ENCODE measurements at regions not wholly inside any gene's neighbourhood (a gene's known extent, or its start where the extent isn't known, plus 50 kb on each side); places are given as distances from the start of the nearest gene placed in this dataset.
"Not testable (repeated sequence)": the region's sequence is repeated elsewhere in the genome, so short reads cannot be mapped to it uniquely, and the experiment has no call there.

DNA sequence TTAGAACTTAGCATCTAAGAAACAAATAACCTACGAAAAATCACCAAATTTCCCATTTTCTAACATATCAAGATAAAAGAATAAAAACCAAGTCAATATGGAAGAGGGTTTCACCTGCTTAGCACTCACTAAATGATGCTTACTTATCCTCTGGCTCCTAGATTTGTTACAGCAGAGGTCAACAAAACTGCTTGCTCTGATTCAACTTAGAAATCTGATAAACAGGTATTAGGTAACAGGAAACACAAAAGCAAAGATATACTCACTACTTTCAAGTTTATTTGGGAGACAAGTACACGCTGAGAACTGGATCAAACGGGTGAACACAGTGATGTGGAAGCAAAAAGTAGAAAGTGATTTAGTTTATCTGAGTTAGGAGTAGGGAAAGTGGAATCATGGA is 235.7 kb upstream of the TARS1 start:
- WGBS, 2 experiments (ENCODE audit: insufficient coverage in 2 of 2) = 60 to 100% methylated on average over 1 of the region's 3 CpGs
- Histone ChIP-seq H3K4me3 (ENCODE audit: extremely low read depth, insufficient read depth, low read length, poor library complexity, severe bottlenecking) (no peak overlapping the region), H3K27ac (ENCODE audit: low read depth, low read length, severe bottlenecking) (no peak overlapping the region), H3K36me3 (ENCODE audit: control insufficient read depth, insufficient read depth, low read length) (no peaks in the 10 kb centered on the region), H3K4me1 (ENCODE audit: control insufficient read depth, insufficient read depth, low read length, poor library complexity, severe bottlenecking) (no peaks in the 10 kb centered on the region), H3K9me3 (ENCODE audit: control insufficient read depth, low read length) (no peaks in the 10 kb centered on the region)

DNA sequence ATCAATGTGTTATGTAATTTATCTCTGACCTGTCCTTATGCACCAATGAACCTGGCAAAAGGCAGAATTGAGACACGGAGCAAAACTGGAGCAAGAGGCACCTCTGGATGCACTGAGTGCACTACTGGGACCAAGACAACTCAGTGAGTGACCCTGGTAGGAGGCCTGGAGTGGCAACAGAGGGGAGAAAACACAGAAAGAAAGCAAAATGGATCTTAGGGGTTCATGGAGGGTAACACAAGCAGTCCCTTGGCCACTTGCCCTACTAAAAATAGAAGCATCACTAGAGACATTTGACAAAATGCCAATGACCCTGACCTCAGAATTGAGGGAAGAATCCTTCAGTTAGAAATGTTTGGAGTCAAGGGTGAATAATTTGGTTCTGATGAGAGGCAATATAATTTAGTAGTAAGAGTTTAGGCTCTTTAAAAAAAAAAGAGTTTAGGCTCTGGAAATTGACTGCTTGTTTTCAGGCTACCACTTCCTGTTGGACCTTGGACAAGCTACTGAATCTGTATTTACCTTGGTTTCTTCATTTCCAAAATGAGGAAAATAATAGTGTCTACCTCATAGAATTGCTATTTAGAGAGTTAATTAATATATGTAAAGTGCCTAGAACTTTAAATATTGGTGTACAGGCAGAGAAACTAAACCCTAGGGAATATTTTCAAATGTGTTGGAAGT is 234.9 kb upstream of the TARS1 start:
- no peaks in the 10 kb centered on the region for H3K9me3 ChIP-seq (ENCODE audit: control insufficient read depth, low read length)
- H3K4me1 ChIP-seq (ENCODE audit: control insufficient read depth, insufficient read depth, low read length, poor library complexity, severe bottlenecking) = no peaks in the 10 kb centered on the region
- 90 to 100% methylated on average over 1 of the region's 1 CpG for WGBS, 2 experiments (ENCODE audit: insufficient coverage in 2 of 2)
- H3K36me3 ChIP-seq (ENCODE audit: control insufficient read depth, insufficient read depth, low read length) = no peaks in the 10 kb centered on the region
- no peak overlapping the region for H3K4me3 ChIP-seq (ENCODE audit: extremely low read depth, insufficient read depth, low read length, poor library complexity, severe bottlenecking)
- H3K27ac ChIP-seq (ENCODE audit: low read depth, low read length, severe bottlenecking) = no peak overlapping the region

DNA sequence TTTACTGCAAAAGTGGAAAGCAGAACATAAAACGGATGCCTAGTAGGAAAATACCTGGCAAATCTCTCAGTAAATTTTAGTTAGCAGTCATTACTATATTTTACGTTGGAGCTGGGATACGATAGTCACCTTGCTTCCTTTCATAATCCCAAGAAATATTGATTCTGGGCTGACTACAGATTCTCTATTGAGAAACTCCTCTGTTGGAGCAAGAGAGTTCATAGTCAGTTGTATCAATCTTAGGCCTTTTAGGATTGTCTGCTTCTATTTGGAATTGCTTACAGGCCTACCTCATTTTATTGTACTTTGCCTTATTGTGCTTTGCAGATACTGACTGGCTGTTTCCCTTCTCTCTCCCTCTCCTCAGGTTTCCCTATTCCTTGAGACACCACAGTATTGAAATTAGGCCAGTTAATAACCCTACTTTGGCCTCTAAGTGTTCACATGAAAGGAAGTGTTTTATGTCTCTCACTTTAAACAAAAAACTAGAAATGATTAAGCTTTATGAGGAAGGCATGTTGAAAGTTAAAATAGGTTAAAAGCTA is 233.7 kb upstream of the TARS1 start:
- H3K27ac ChIP-seq (ENCODE audit: low read depth, low read length, severe bottlenecking) = no peak overlapping the region
- H3K4me3 ChIP-seq (ENCODE audit: extremely low read depth, insufficient read depth, low read length, poor library complexity, severe bottlenecking) = no peak overlapping the region
- H3K9me3 ChIP-seq (ENCODE audit: control insufficient read depth, low read length) = no peaks in the 10 kb centered on the region
- H3K4me1 ChIP-seq (ENCODE audit: control insufficient read depth, insufficient read depth, low read length, poor library complexity, severe bottlenecking) = no peaks in the 10 kb centered on the region
- 90 to 100% methylated on average over 2 to 3 of the region's 3 CpGs for WGBS, 2 experiments (ENCODE audit: insufficient coverage in 2 of 2)
- no peaks in the 10 kb centered on the region for H3K36me3 ChIP-seq (ENCODE audit: control insufficient read depth, insufficient read depth, low read length)

- H3K27ac ChIP-seq (ENCODE audit: low read depth, low read length, severe bottlenecking) = no peak overlapping the region
- H3K4me1 ChIP-seq (ENCODE audit: control insufficient read depth, insufficient read depth, low read length, poor library complexity, severe bottlenecking) = no peaks in the 10 kb centered on the region
- no peaks in the 10 kb centered on the region for H3K9me3 ChIP-seq (ENCODE audit: control insufficient read depth, low read length)
- no peaks in the 10 kb centered on the region for H3K36me3 ChIP-seq (ENCODE audit: control insufficient read depth, insufficient read depth, low read length)
- no peak overlapping the region for H3K4me3 ChIP-seq (ENCODE audit: extremely low read depth, insufficient read depth, low read length, poor library complexity, severe bottlenecking)
- WGBS, 2 experiments (ENCODE audit: insufficient coverage in 2 of 2) = 75 to 92% methylated on average over 4 to 6 of the region's 9 CpGs
These were observed 231.5 kb upstream of the TARS1 start for GRCh38 chr5:33209252-33209651.

GRCh38 chr5:33210221-33210620 is 230.5 kb upstream of the TARS1 start:
- H3K27ac ChIP-seq (ENCODE audit: low read depth, low read length, severe bottlenecking); H3K4me3 ChIP-seq (ENCODE audit: extremely low read depth, insufficient read depth, low read length, poor library complexity, severe bottlenecking); H3K9me3 ChIP-seq (ENCODE audit: control insufficient read depth, low read length); H3K4me1 ChIP-seq (ENCODE audit: control insufficient read depth, insufficient read depth, low read length, poor library complexity, severe bottlenecking); H3K36me3 ChIP-seq (ENCODE audit: control insufficient read depth, insufficient read depth, low read length): not testable (repeated sequence)

DNA sequence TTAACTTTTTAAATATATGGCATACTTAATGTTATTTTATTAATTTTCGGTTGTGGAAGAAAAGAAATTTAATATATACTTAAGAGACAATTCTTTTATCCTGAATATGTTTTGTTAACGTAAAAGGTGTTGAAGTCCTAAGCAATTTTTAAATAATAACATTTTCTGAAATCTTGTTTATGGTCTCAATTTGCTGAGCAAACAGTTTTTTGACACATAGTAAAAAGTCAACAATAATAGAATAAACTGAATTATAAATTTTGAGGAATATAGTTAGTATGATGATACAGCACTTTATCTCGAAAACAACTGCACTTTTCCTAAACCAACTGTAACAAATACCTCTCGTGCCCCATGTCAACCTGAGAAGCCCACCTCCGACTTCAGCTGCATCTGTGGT is 229.8 kb upstream of the TARS1 start:
- 79 to 85% methylated on average over 2 of the region's 5 CpGs for WGBS, 2 experiments (ENCODE audit: insufficient coverage in 2 of 2)
- H3K36me3 ChIP-seq (ENCODE audit: control insufficient read depth, insufficient read depth, low read length) = no peaks in the 10 kb centered on the region
- H3K9me3 ChIP-seq (ENCODE audit: control insufficient read depth, low read length) = no peaks in the 10 kb centered on the region
- H3K27ac ChIP-seq (ENCODE audit: low read depth, low read length, severe bottlenecking) = no peak overlapping the region
- no peak overlapping the region for H3K4me3 ChIP-seq (ENCODE audit: extremely low read depth, insufficient read depth, low read length, poor library complexity, severe bottlenecking)
- no peaks in the 10 kb centered on the region for H3K4me1 ChIP-seq (ENCODE audit: control insufficient read depth, insufficient read depth, low read length, poor library complexity, severe bottlenecking)

DNA sequence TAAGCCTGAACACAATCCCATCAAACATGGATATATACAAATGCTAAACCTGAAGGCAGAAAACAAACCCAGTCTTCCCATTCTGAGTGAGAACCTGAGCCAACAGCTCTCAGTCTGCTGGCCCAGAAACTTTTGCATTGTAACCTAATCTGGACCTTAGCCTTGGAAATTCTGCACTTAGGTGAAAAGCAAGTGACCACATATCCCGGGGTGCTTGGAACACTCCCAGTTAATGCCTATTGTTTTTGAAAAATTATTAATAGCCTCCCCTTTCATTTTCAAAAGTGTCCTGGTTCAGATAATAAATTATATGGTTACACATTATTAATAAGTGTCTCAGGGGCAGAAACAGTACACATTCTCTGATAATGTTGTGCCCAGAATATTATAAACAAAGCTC is 228.3 kb upstream of the TARS1 start:
- no CpG with 5 or more reads among the region's 1 CpG for WGBS, 2 experiments (ENCODE audit: insufficient coverage in 2 of 2)
- no peak overlapping the region for H3K4me3 ChIP-seq (ENCODE audit: extremely low read depth, insufficient read depth, low read length, poor library complexity, severe bottlenecking)
- H3K9me3 ChIP-seq (ENCODE audit: control insufficient read depth, low read length) = no peaks in the 10 kb centered on the region
- no peaks in the 10 kb centered on the region for H3K36me3 ChIP-seq (ENCODE audit: control insufficient read depth, insufficient read depth, low read length)
- H3K27ac ChIP-seq (ENCODE audit: low read depth, low read length, severe bottlenecking) = no peak overlapping the region
- H3K4me1 ChIP-seq (ENCODE audit: control insufficient read depth, insufficient read depth, low read length, poor library complexity, severe bottlenecking) = no peaks in the 10 kb centered on the region

GRCh38 chr5:33212900-33213299 is 227.9 kb upstream of the TARS1 start:
- H3K4me1 ChIP-seq (ENCODE audit: control insufficient read depth, insufficient read depth, low read length, poor library complexity, severe bottlenecking) = no peaks in the 10 kb centered on the region
- H3K9me3 ChIP-seq (ENCODE audit: control insufficient read depth, low read length) = no peaks in the 10 kb centered on the region
- H3K27ac ChIP-seq (ENCODE audit: low read depth, low read length, severe bottlenecking) = no peak overlapping the region
- H3K36me3 ChIP-seq (ENCODE audit: control insufficient read depth, insufficient read depth, low read length) = no peaks in the 10 kb centered on the region
- no peak overlapping the region for H3K4me3 ChIP-seq (ENCODE audit: extremely low read depth, insufficient read depth, low read length, poor library complexity, severe bottlenecking)
- WGBS, 2 experiments (ENCODE audit: insufficient coverage in 2 of 2) = 88 to 92% methylated on average over 1 to 2 of the region's 2 CpGs

GRCh38 chr5:33223563-33224284 is 217.0 kb upstream of the TARS1 start:
- Histone ChIP-seq H3K36me3 (ENCODE audit: control insufficient read depth, insufficient read depth, low read length) (no peaks in the 10 kb centered on the region), H3K4me1 (ENCODE audit: control insufficient read depth, insufficient read depth, low read length, poor library complexity, severe bottlenecking) (peaks cover 8% of the 10 kb centered on the region), H3K27ac (ENCODE audit: low read depth, low read length, severe bottlenecking) (no peak overlapping the region), H3K9me3 (ENCODE audit: control insufficient read depth, low read length) (no peaks in the 10 kb centered on the region), H3K4me3 (ENCODE audit: extremely low read depth, insufficient read depth, low read length, poor library complexity, severe bottlenecking) (no peak overlapping the region)
- WGBS, 2 experiments (ENCODE audit: insufficient coverage in 2 of 2) = 83 to 100% methylated on average over 2 to 3 of the region's 3 CpGs

DNA sequence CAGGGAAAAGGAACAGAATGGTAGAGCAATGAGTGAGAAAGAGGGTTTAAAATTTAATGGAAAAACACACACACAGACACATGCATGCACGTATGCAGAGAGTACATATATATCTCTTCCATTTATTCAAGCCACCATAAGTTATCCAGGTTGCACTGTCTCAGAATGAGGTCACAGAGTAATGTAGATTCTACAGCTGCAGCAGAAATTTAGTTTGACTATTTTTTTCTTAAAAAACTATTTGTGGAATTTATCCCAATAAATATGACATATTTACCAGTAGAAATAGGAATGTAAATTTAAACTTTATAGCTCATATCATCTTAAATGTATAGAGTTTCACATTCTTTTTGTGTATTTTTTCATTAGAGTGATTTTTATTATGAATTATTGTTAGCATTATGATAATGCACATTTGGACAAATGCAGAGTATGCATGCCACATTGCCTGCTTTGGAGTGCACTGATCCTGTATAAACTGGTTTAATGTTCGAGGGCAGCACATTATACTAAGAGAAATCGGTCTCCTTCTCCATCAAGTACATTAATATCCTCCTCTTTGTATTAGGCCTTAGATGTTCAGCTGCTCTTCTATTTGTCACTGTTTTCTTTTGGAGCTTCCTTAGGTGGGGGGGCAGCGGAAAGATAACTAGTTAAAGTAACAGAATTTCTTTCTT is 216.3 kb upstream of the TARS1 start:
- no peaks in the 10 kb centered on the region for H3K9me3 ChIP-seq (ENCODE audit: control insufficient read depth, low read length)
- no CpG with 5 or more reads among the region's 4 CpGs for WGBS, 2 experiments (ENCODE audit: insufficient coverage in 2 of 2)

GRCh38 chr5:33227247-33227646 is 213.5 kb upstream of the TARS1 start:
- H3K36me3 ChIP-seq (ENCODE audit: control insufficient read depth, insufficient read depth, low read length) = no peaks in the 10 kb centered on the region
- peaks cover 8% of the 10 kb centered on the region for H3K4me1 ChIP-seq (ENCODE audit: control insufficient read depth, insufficient read depth, low read length, poor library complexity, severe bottlenecking)
- H3K27ac ChIP-seq (ENCODE audit: low read depth, low read length, severe bottlenecking) = no peak overlapping the region
- H3K9me3 ChIP-seq (ENCODE audit: control insufficient read depth, low read length) = no peaks in the 10 kb centered on the region
- no peak overlapping the region for H3K4me3 ChIP-seq (ENCODE audit: extremely low read depth, insufficient read depth, low read length, poor library complexity, severe bottlenecking)

More for the DNA sequence above, 216.3 kb upstream of the TARS1 start:
- no peaks in the 10 kb centered on the region for H3K36me3 ChIP-seq (ENCODE audit: control insufficient read depth, insufficient read depth, low read length)
- no peak overlapping the region for H3K27ac ChIP-seq (ENCODE audit: low read depth, low read length, severe bottlenecking)
- H3K4me1 ChIP-seq (ENCODE audit: control insufficient read depth, insufficient read depth, low read length, poor library complexity, severe bottlenecking) = peaks cover 8% of the 10 kb centered on the region
- no peak overlapping the region for H3K4me3 ChIP-seq (ENCODE audit: extremely low read depth, insufficient read depth, low read length, poor library complexity, severe bottlenecking)

All from mesodermal cell (in vitro differentiated cells).